A673 (cell line): ENCODE measurements at regions not wholly inside any gene's neighbourhood (a gene's known extent, or its start where the extent isn't known, plus 50 kb on each side); places are given as distances from the start of the nearest gene placed in this dataset.

ENCODE experiments used
- EZH2 ChIP-seq: fragments of 200-600 bp; sonication (generic); IDR thresholded peaks from 2 replicates; pipeline ENCODE4 v1.6.1; 2017; ENCODE audit warnings: borderline replicate concordance, low read depth, mild to moderate bottlenecking, mixed read lengths, antibody characterized with exemption, low read length; ENCODE audit not compliant: poor library complexity, severe bottlenecking
- TF ChIP-seq, protein P1 (sequence below): fragments of 300-800, 200-600 bp; sonication (generic); conservative IDR thresholded peaks from 2 replicates; pipeline ENCODE4 v1.5.1; 2017; ENCODE audit warnings: low read depth, mild to moderate bottlenecking, antibody characterized with exemption, low read length, moderate library complexity, mixed read lengths

DNA sequence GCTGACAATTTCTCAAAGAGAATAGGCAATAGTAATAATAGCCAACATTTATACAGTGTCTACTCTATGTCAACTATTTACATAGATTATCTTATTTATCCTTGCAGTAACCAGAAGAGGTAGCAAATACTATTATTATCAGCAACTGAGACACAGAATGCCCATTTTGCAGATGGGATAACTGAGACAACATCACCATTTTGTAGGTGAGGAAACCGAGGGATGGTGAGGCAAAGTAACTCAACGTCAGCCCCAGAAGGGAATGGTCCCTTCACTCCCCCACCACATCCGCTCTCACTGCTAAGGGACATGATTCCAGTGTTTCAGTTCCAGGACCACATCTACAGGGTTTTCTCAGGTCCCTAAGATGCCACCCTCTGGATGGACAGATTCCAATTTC lies 261.2 kb upstream of the NEBL start:
- TF ChIP-seq, protein P1, sequence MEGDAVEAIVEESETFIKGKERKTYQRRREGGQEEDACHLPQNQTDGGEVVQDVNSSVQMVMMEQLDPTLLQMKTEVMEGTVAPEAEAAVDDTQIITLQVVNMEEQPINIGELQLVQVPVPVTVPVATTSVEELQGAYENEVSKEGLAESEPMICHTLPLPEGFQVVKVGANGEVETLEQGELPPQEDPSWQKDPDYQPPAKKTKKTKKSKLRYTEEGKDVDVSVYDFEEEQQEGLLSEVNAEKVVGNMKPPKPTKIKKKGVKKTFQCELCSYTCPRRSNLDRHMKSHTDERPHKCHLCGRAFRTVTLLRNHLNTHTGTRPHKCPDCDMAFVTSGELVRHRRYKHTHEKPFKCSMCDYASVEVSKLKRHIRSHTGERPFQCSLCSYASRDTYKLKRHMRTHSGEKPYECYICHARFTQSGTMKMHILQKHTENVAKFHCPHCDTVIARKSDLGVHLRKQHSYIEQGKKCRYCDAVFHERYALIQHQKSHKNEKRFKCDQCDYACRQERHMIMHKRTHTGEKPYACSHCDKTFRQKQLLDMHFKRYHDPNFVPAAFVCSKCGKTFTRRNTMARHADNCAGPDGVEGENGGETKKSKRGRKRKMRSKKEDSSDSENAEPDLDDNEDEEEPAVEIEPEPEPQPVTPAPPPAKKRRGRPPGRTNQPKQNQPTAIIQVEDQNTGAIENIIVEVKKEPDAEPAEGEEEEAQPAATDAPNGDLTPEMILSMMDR: no peak
- TF ChIP-seq EZH2: no peak
